ENCODE measurements at regions not wholly inside any gene's neighbourhood (a gene's known extent, or its start where the extent isn't known, plus 50 kb on each side); places are given as distances from the start of the nearest gene placed in this dataset.

DNA sequence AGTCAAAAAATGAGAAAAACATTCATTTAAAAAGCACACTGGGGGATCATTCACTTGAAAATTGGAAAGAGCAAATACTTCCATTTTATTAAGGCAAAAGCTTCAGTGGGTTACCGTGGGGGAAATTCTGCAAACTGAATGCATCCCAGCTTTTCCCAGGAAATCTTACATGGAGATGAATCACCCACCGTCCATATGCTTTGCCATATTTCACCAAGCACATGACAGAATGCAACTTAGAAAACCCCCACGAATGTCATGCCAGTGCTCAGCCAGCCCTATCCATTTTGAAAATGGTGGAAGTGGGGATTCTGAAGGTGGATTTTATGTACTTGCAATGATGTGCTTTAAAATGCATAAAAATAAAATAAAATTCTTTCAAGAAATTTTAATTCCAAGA lies 485.5 kb upstream of the ID2 start:
- CTCF ChIA-PET: no interaction called here
- no peaks in the 10 kb centered on the region for H3K9me3 ChIP-seq (ENCODE audit: low read depth, low read length, poor library complexity, severe bottlenecking)

DNA sequence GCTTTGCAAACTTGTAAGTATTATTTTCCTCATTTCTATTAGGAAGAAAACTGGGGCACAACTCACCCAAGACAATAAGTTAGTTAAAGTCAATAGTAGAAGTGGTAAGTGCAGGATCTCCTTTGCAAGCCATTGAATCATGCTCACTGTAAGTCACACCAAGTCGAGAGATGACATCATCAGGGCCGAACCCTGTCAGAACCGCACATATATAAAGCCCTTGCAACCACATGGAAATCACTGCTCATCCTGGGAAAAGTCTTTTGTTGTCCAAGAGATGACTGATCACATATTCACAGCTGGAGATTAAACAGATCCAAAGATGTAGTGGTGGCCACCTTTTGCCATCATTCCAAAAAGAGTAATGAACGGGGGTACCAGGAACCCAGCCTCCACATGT lies 484.8 kb upstream of the ID2 start:
- TF ChIP-seq CTCF (conservative IDR thresholded peaks at IDR 0.05; ENCODE audit: low read depth, low read length) (no peak), EZH2 (IDR thresholded peaks at IDR 0.05; ENCODE audit: borderline replicate concordance, low read depth, low read length, poor library complexity, severe bottlenecking) (no peak)
- intact Hi-C loops (cut with micrococcal nuclease; ENCODE audit: unreplicated experiment): no loop called here
- H3K27me3 ChIP-seq (replicated peaks; ENCODE audit: insufficient read depth, low read depth, low read length, poor library complexity): no peaks in the 10 kb centered on the region
- no peak for DNase-seq (ENCODE audit: low spot score)
- BruUV-seq (replicated peaks): no TSS peak
- POLR2A ChIA-PET (ENCODE audit: low non-redundant PET): no interaction called here
- H3K36me3 ChIP-seq (ENCODE audit: insufficient read depth, low read length, poor library complexity, severe bottlenecking): no peaks in the 10 kb centered on the region
- H3K9me3 ChIP-seq (ENCODE audit: low read depth, low read length, poor library complexity, severe bottlenecking): no peaks in the 10 kb centered on the region
- no peak overlapping the region for H3K4me3 ChIP-seq (ENCODE audit: low read depth, low read length, poor library complexity, severe bottlenecking)
- no peaks in the 10 kb centered on the region for H3K4me1 ChIP-seq (ENCODE audit: insufficient read depth, low read length, poor library complexity, severe bottlenecking)
- H3K27ac ChIP-seq (ENCODE audit: low read depth, low read length, poor library complexity, severe bottlenecking): no peak overlapping the region
- CTCF ChIA-PET: no interaction called here

More for the DNA sequence above, 485.5 kb upstream of the ID2 start:
- no peak for TF ChIP-seq CTCF (conservative IDR thresholded peaks at IDR 0.05; ENCODE audit: low read depth, low read length)
- no peak for TF ChIP-seq EZH2 (IDR thresholded peaks at IDR 0.05; ENCODE audit: borderline replicate concordance, low read depth, low read length, poor library complexity, severe bottlenecking)
- intact Hi-C loops (cut with micrococcal nuclease; ENCODE audit: unreplicated experiment): no loop called here
- Histone ChIP-seq H3K36me3 (ENCODE audit: insufficient read depth, low read length, poor library complexity, severe bottlenecking) (no peaks in the 10 kb centered on the region), H3K27me3 (replicated peaks; ENCODE audit: insufficient read depth, low read depth, low read length, poor library complexity) (no peaks in the 10 kb centered on the region), H3K4me3 (ENCODE audit: low read depth, low read length, poor library complexity, severe bottlenecking) (no peak overlapping the region), H3K27ac (ENCODE audit: low read depth, low read length, poor library complexity, severe bottlenecking) (no peak overlapping the region), H3K4me1 (ENCODE audit: insufficient read depth, low read length, poor library complexity, severe bottlenecking) (no peaks in the 10 kb centered on the region)
- no peak for DNase-seq (ENCODE audit: low spot score)
- POLR2A ChIA-PET (ENCODE audit: low non-redundant PET): no interaction called here
- no TSS peak for BruUV-seq (replicated peaks)

- no peaks in the 10 kb centered on the region for H3K27me3 ChIP-seq (replicated peaks; ENCODE audit: insufficient read depth, low read depth, low read length, poor library complexity)
- CTCF ChIA-PET: no interaction called here
- intact Hi-C loops (cut with micrococcal nuclease; ENCODE audit: unreplicated experiment): no loop called here
- no peaks in the 10 kb centered on the region for H3K36me3 ChIP-seq (ENCODE audit: insufficient read depth, low read length, poor library complexity, severe bottlenecking)
- no peak overlapping the region for H3K4me3 ChIP-seq (ENCODE audit: low read depth, low read length, poor library complexity, severe bottlenecking)
- H3K4me1 ChIP-seq (ENCODE audit: insufficient read depth, low read length, poor library complexity, severe bottlenecking): no peaks in the 10 kb centered on the region
- TF ChIP-seq EZH2 (IDR thresholded peaks at IDR 0.05; ENCODE audit: borderline replicate concordance, low read depth, low read length, poor library complexity, severe bottlenecking): no peak
- TF ChIP-seq CTCF (conservative IDR thresholded peaks at IDR 0.05; ENCODE audit: low read depth, low read length): no peak
- H3K27ac ChIP-seq (ENCODE audit: low read depth, low read length, poor library complexity, severe bottlenecking): no peak overlapping the region
- POLR2A ChIA-PET (ENCODE audit: low non-redundant PET): no interaction called here
- DNase-seq (ENCODE audit: low spot score): no peak
- no TSS peak for BruUV-seq (replicated peaks)
- H3K9me3 ChIP-seq (ENCODE audit: low read depth, low read length, poor library complexity, severe bottlenecking): no peaks in the 10 kb centered on the region
Observed at GRCh38 chr2:8197825-8198224, 484.0 kb upstream of the ID2 start.
